CD8-positive, alpha-beta memory T cell (primary cell): ENCODE measurements at regions not wholly inside any gene's neighbourhood (a gene's known extent, or its start where the extent isn't known, plus 50 kb on each side); places are given as distances from the start of the nearest gene placed in this dataset.
A peak's percentile ranks its signal among the peaks of the same experiment; 100 is the strongest.

ENCODE experiments used
- CTCF ChIA-PET: fragments of 350-600 bp; sonication (Branson Sonifier 250); formaldehyde crosslinking; loops from one replicate; lab custom pipeline; 2021; ENCODE audit warnings: antibody characterized with exemption; lab: Charles Lee
- POLR2A ChIA-PET: fragments of 350-600 bp; sonication (Branson Sonifier 250); formaldehyde crosslinking; loops from one replicate; lab custom pipeline; 2021; ENCODE audit warnings: antibody characterized with exemption; lab: Charles Lee
- DNase-seq, 5 donors: peaks; one replicate each; pipeline versions ENCODE4 v3.0.0 to v3.0.0-alpha.2; 2020 to 2022; ENCODE audit warnings: mixed read lengths in 1 of 5
- H3K27ac ChIP-seq: one replicate; pipeline ENCODE4 v1.7.0; 2013; ENCODE audit warnings: low read depth, mild to moderate bottlenecking, low read length, moderate library complexity
- H3K27me3 ChIP-seq: 2 replicates; pipeline ENCODE4 v1.7.0; 2013; ENCODE audit warnings: low read length, mild to moderate bottlenecking; ENCODE audit not compliant: insufficient read depth, poor library complexity, severe bottlenecking
- H3K36me3 ChIP-seq: 2 replicates; pipeline ENCODE4 v1.7.0; 2013; ENCODE audit warnings: mild to moderate bottlenecking, low read length, moderate library complexity; ENCODE audit not compliant: insufficient read depth
- H3K4me1 ChIP-seq: 2 replicates; pipeline ENCODE4 v1.7.0; 2013; ENCODE audit warnings: mild to moderate bottlenecking, low read length, moderate library complexity; ENCODE audit not compliant: insufficient read depth
- H3K4me3 ChIP-seq: 2 replicates; pipeline ENCODE4 v1.7.0; 2013; ENCODE audit warnings: mild to moderate bottlenecking, low read length
- H3K9me3 ChIP-seq: 2 replicates; pipeline ENCODE4 v1.7.0; 2013; ENCODE audit warnings: mild to moderate bottlenecking, low read length
- H3K27ac Mint-ChIP-seq, 8 donors: one replicate each; pipeline ENCODE4 v1.8.0; 2020 to 2021; ENCODE audit warnings: mixed read lengths in 8 of 8, mild to moderate bottlenecking in 6 of 8, inconsistent platforms in 3 of 8, moderate library complexity in 3 of 8
- H3K27me3 Mint-ChIP-seq, 2 donors: one replicate each; pipeline ENCODE4 v1.8.0; 2020 to 2021; ENCODE audit warnings: mixed read lengths in 2 of 2, mild to moderate bottlenecking in 1 of 2, moderate library complexity in 1 of 2
- H3K36me3 Mint-ChIP-seq, 3 donors: one replicate each; pipeline ENCODE4 v1.8.0; 2020 to 2021; ENCODE audit warnings: mixed read lengths in 3 of 3, inconsistent platforms in 1 of 3, mild to moderate bottlenecking in 1 of 3
- H3K4me1 Mint-ChIP-seq, 3 donors: one replicate each; pipeline ENCODE4 v1.8.0; 2020 to 2021; ENCODE audit warnings: mixed read lengths in 3 of 3, inconsistent platforms in 1 of 3, mild to moderate bottlenecking in 1 of 3
- H3K4me3 Mint-ChIP-seq, 7 donors: one replicate each; pipeline ENCODE4 v1.8.0; 2020 to 2021; ENCODE audit warnings: mixed read lengths in 7 of 7, mild to moderate bottlenecking in 6 of 7, moderate library complexity in 4 of 7, inconsistent platforms in 2 of 7
- H3K9me3 Mint-ChIP-seq, 5 donors: one replicate each; pipeline ENCODE4 v1.8.0; 2020 to 2022; ENCODE audit warnings: mixed read lengths in 5 of 5, mild to moderate bottlenecking in 3 of 5, moderate library complexity in 2 of 5, inconsistent platforms in 1 of 5

GRCh38 chr3:90015688-90016356 is 908.4 kb downstream of the EPHA3 start:
- Mint-ChIP-seq H3K36me3 (no peaks in the 10 kb centered on the region), H3K9me3 (peaks cover 2 to 13% (median 12%) of the 10 kb centered on the region in 5 donors), H3K4me1 (no peaks in the 10 kb centered on the region), H3K4me3 (no peak overlapping the region), H3K27me3 (no peaks in the 10 kb centered on the region), H3K27ac (no peak overlapping the region)
- POLR2A ChIA-PET = no interaction called here
- DNase-seq = no peak
- Histone ChIP-seq H3K9me3 (no peaks in the 10 kb centered on the region), H3K4me1 (no peaks in the 10 kb centered on the region), H3K27me3 (no peaks in the 10 kb centered on the region), H3K4me3 (no peak overlapping the region), H3K36me3 (no peaks in the 10 kb centered on the region), H3K27ac (no peak overlapping the region)
- CTCF ChIA-PET = no interaction called here

GRCh38 chr3:90016555-90016954 is 909.1 kb downstream of the EPHA3 start:
- H3K27me3 ChIP-seq = no peaks in the 10 kb centered on the region
- H3K27ac Mint-ChIP-seq = no peak overlapping the region
- no peak overlapping the region for H3K27ac ChIP-seq
- H3K36me3 Mint-ChIP-seq = no peaks in the 10 kb centered on the region
- POLR2A ChIA-PET = no interaction called here
- H3K4me1 Mint-ChIP-seq = no peaks in the 10 kb centered on the region
- DNase-seq = no peak
- CTCF ChIA-PET = no interaction called here
- H3K36me3 ChIP-seq = no peaks in the 10 kb centered on the region
- no peaks in the 10 kb centered on the region for H3K9me3 ChIP-seq
- no peaks in the 10 kb centered on the region for H3K4me1 ChIP-seq
- H3K9me3 Mint-ChIP-seq = peaks cover 2 to 13% (median 7%) of the 10 kb centered on the region in 5 donors
- no peaks in the 10 kb centered on the region for H3K27me3 Mint-ChIP-seq
- no peak overlapping the region for H3K4me3 ChIP-seq
- H3K4me3 Mint-ChIP-seq = no peak overlapping the region

GRCh38 chr3:90018779-90019178 is 911.4 kb downstream of the EPHA3 start:
- H3K36me3 ChIP-seq = no peaks in the 10 kb centered on the region
- Mint-ChIP-seq H3K9me3 (peaks cover 0 to 14% (median 10%) of the 10 kb centered on the region in 5 donors), H3K4me3 (no peak overlapping the region), H3K4me1 (no peaks in the 10 kb centered on the region), H3K27me3 (no peaks in the 10 kb centered on the region), H3K27ac (peak overlapping the region in 1 of 8 donors; percentile 54), H3K36me3 (no peaks in the 10 kb centered on the region)
- H3K27ac ChIP-seq = no peak overlapping the region
- no peak for DNase-seq
- no peak overlapping the region for H3K4me3 ChIP-seq
- H3K27me3 ChIP-seq = no peaks in the 10 kb centered on the region
- H3K9me3 ChIP-seq = no peaks in the 10 kb centered on the region
- POLR2A ChIA-PET = no interaction called here
- CTCF ChIA-PET = no interaction called here
- no peaks in the 10 kb centered on the region for H3K4me1 ChIP-seq

GRCh38 chr3:90025019-90025418 is 917.6 kb downstream of the EPHA3 start:
- Mint-ChIP-seq H3K9me3 (peaks cover 1 to 32% (median 19%) of the 10 kb centered on the region in 5 donors), H3K27ac (no peak overlapping the region), H3K4me3 (no peak overlapping the region), H3K4me1 (no peaks in the 10 kb centered on the region), H3K27me3 (no peaks in the 10 kb centered on the region), H3K36me3 (no peaks in the 10 kb centered on the region)
- no peaks in the 10 kb centered on the region for H3K27me3 ChIP-seq
- DNase-seq = no peak
- no peaks in the 10 kb centered on the region for H3K36me3 ChIP-seq
- no peak overlapping the region for H3K27ac ChIP-seq
- POLR2A ChIA-PET = no interaction called here
- CTCF ChIA-PET = no interaction called here
- no peaks in the 10 kb centered on the region for H3K9me3 ChIP-seq
- no peak overlapping the region for H3K4me3 ChIP-seq
- no peaks in the 10 kb centered on the region for H3K4me1 ChIP-seq

GRCh38 chr3:90026406-90026805 is 919.0 kb downstream of the EPHA3 start:
- no peaks in the 10 kb centered on the region for H3K36me3 Mint-ChIP-seq
- Histone ChIP-seq H3K4me3 (no peak overlapping the region), H3K27ac (no peak overlapping the region), H3K36me3 (no peaks in the 10 kb centered on the region), H3K27me3 (no peaks in the 10 kb centered on the region), H3K9me3 (no peaks in the 10 kb centered on the region), H3K4me1 (no peaks in the 10 kb centered on the region)
- H3K27ac Mint-ChIP-seq = no peak overlapping the region
- DNase-seq = no peak
- no peaks in the 10 kb centered on the region for H3K4me1 Mint-ChIP-seq
- H3K27me3 Mint-ChIP-seq = no peaks in the 10 kb centered on the region
- POLR2A ChIA-PET = no interaction called here
- peaks cover 1 to 31% (median 19%) of the 10 kb centered on the region in 5 donors for H3K9me3 Mint-ChIP-seq
- CTCF ChIA-PET = no interaction called here
- no peak overlapping the region for H3K4me3 Mint-ChIP-seq

- ChIA-PET POLR2A (no interaction called here), CTCF (no interaction called here)
- peaks cover 2 to 18% (median 12%) of the 10 kb centered on the region in 5 donors for H3K9me3 Mint-ChIP-seq
Measured at GRCh38 chr3:90031121-90031520, 923.7 kb downstream of the EPHA3 start.

GRCh38 chr3:90032980-90033641 is 925.7 kb downstream of the EPHA3 start:
- H3K27me3 ChIP-seq = no peaks in the 10 kb centered on the region
- H3K36me3 ChIP-seq = no peaks in the 10 kb centered on the region
- no peak for DNase-seq
- H3K36me3 Mint-ChIP-seq = peaks cover 0 to 3% (median 0%) of the 10 kb centered on the region in 3 donors
- no peaks in the 10 kb centered on the region for H3K4me1 ChIP-seq
- H3K27ac ChIP-seq = no peak overlapping the region
- no peak overlapping the region for H3K4me3 Mint-ChIP-seq
- H3K4me3 ChIP-seq = no peak overlapping the region
- ChIA-PET POLR2A (no interaction called here), CTCF (no interaction called here)
- H3K27me3 Mint-ChIP-seq = no peaks in the 10 kb centered on the region
- H3K4me1 Mint-ChIP-seq = no peaks in the 10 kb centered on the region
- H3K9me3 ChIP-seq = no peaks in the 10 kb centered on the region
- peaks cover 2 to 11% (median 8%) of the 10 kb centered on the region in 5 donors for H3K9me3 Mint-ChIP-seq
- no peak overlapping the region for H3K27ac Mint-ChIP-seq

More at GRCh38 chr3:90031121-90031520, 923.7 kb downstream of the EPHA3 start:
- no peak for DNase-seq
- H3K4me1 Mint-ChIP-seq = no peaks in the 10 kb centered on the region
- H3K4me3 Mint-ChIP-seq = no peak overlapping the region
- Histone ChIP-seq H3K27ac (no peak overlapping the region), H3K4me1 (no peaks in the 10 kb centered on the region), H3K27me3 (no peaks in the 10 kb centered on the region), H3K9me3 (no peaks in the 10 kb centered on the region), H3K36me3 (no peaks in the 10 kb centered on the region), H3K4me3 (no peak overlapping the region)
- H3K27ac Mint-ChIP-seq = no peak overlapping the region
- no peaks in the 10 kb centered on the region for H3K27me3 Mint-ChIP-seq
- peaks cover 0 to 3% (median 0%) of the 10 kb centered on the region in 3 donors for H3K36me3 Mint-ChIP-seq

- Histone ChIP-seq H3K27me3 (no peaks in the 10 kb centered on the region), H3K4me1 (no peaks in the 10 kb centered on the region), H3K9me3 (no peaks in the 10 kb centered on the region), H3K36me3 (no peaks in the 10 kb centered on the region), H3K27ac (no peak overlapping the region), H3K4me3 (no peak overlapping the region)
- Mint-ChIP-seq H3K27me3 (no peaks in the 10 kb centered on the region), H3K27ac (no peak overlapping the region), H3K4me3 (no peak overlapping the region), H3K4me1 (no peaks in the 10 kb centered on the region), H3K9me3 (peaks cover 2 to 13% (median 8%) of the 10 kb centered on the region in 5 donors), H3K36me3 (peaks cover 0 to 3% (median 0%) of the 10 kb centered on the region in 3 donors)
- ChIA-PET CTCF (no interaction called here), POLR2A (no interaction called here)
- DNase-seq = no peak
Measured at GRCh38 chr3:90034038-90034437, 926.6 kb downstream of the EPHA3 start.
